K562 (cell line): ENCODE measurements at regions not wholly inside any gene's neighbourhood (a gene's known extent, or its start where the extent isn't known, plus 50 kb on each side); places are given as distances from the start of the nearest gene placed in this dataset.

Experiments used
- ATAC-seq: fragments of 200-7000 bp; cut with Tn5 transposase; 3 replicates; pipeline ENCODE4 v1.9.1; 2020; ENCODE audit warnings: moderate library complexity
- BruUV-seq: library from RNA; stranded (reverse); fragments of 400-500 nt; replicated peaks from 2 replicates; lab custom pipeline; 2021; lab: Mats Ljungman, UMichigan
- CTCF ChIA-PET: fragments of 300-600 bp; formaldehyde crosslinking; extraction: SDS; loops from one replicate; lab custom pipeline; 2021; ENCODE audit warnings: low intra/inter-chr PET ratio; lab: Yijun Ruan, JAX
- POLR2A ChIA-PET: fragments of 300-600, 350-650 bp; sonication (Branson Sonifier 250); formaldehyde crosslinking; extraction: SDS; loops from one replicate; lab custom pipeline; 2021; ENCODE audit warnings: antibody characterized with exemption, inconsistent platforms; lab: Yijun Ruan, JAX
- DNase-seq, 4 experiments: peaks; one replicate each; pipeline versions ENCODE4 v3.0.0 to v3.0.0-alpha.2; 2011 to 2018; ENCODE audit warnings: low spot score in 3 of 4, mixed read lengths in 3 of 4; ENCODE audit errors: extremely low read depth in 1 of 4
- FAIRE-seq: peaks from 2 replicates; lab custom pipeline; 2011; peaks lifted over from hg19 to GRCh38; lab: Jason Lieb, UNC
- H2AFZ ChIP-seq: 2 replicates; pipeline ENCODE4 v1.6.0; 2011; ENCODE audit warnings: low read depth, low read length, control low read depth, inconsistent platforms
- H3K27ac ChIP-seq: fragments of 200-600 bp; 3 replicates; pipeline ENCODE4 v1.8.0; 2011; ENCODE audit warnings: low read depth, mild to moderate bottlenecking, control low read depth, inconsistent platforms, low read length, moderate library complexity, mixed read lengths; ENCODE audit errors: extremely low read depth
- H3K27me3 ChIP-seq, 2 experiments: fragments of 300-600 bp in 1 of 2; 2 replicates in 1 of 2; 3 replicates in 1 of 2; pipeline versions ENCODE4 v1.6.0 to v1.8.0; 2011; ENCODE audit warnings: inconsistent platforms in 2 of 2, low read length in 2 of 2, mild to moderate bottlenecking in 1 of 2, mixed read lengths in 1 of 2, moderate library complexity in 1 of 2; ENCODE audit not compliant: control insufficient read depth in 2 of 2, insufficient read depth in 2 of 2
- H3K36me3 ChIP-seq: fragments of 300-600 bp; 3 replicates; pipeline ENCODE4 v1.8.0; 2011; ENCODE audit warnings: mild to moderate bottlenecking, low read length, inconsistent platforms; ENCODE audit not compliant: control insufficient read depth, insufficient read depth
- H3K4me1 ChIP-seq, 2 experiments: fragments of 200-600 bp in 1 of 2; replicated peaks in 1 of 2; 2 replicates in 1 of 2; 3 replicates in 1 of 2; pipeline versions ENCODE4 v1.5.1 to v1.8.0; 2011; ENCODE audit warnings: inconsistent platforms in 2 of 2, low read length in 2 of 2, mild to moderate bottlenecking in 1 of 2, mixed read lengths in 1 of 2, moderate library complexity in 1 of 2; ENCODE audit not compliant: control insufficient read depth in 2 of 2, insufficient read depth in 2 of 2
- H3K4me2 ChIP-seq: 2 replicates; pipeline ENCODE4 v1.6.1; 2011; ENCODE audit warnings: low read length, control low read depth, inconsistent platforms, mixed read lengths; ENCODE audit not compliant: insufficient read depth
- H3K4me3 ChIP-seq: fragments of 200-600 bp; sonication (generic), shearing (Covaris generic); 2 replicates; pipeline ENCODE4 v1.5.1; 2016; ENCODE audit warnings: control low read depth, inconsistent platforms
- H3K79me2 ChIP-seq: fragments of 200-600 bp; 3 replicates; pipeline ENCODE4 v1.8.0; 2011; ENCODE audit warnings: low read length, inconsistent platforms; ENCODE audit not compliant: control insufficient read depth, insufficient read depth
- H3K9ac ChIP-seq, 2 experiments: 2 replicates each; pipeline versions ENCODE4 v1.6.0 to v1.6.1; 2011; ENCODE audit warnings: low read depth in 2 of 2, low read length in 2 of 2, control low read depth in 1 of 2, inconsistent platforms in 1 of 2, mild to moderate bottlenecking in 1 of 2, mixed read lengths in 1 of 2; ENCODE audit not compliant: insufficient read depth in 1 of 2
- H3K9me1 ChIP-seq: one replicate; pipeline ENCODE4 v1.6.0; 2011; ENCODE audit warnings: inconsistent platforms, mild to moderate bottlenecking, low read length, moderate library complexity; ENCODE audit not compliant: control insufficient read depth, insufficient read depth
- H3K9me3 ChIP-seq: replicated peaks from 2 replicates; pipeline ENCODE4 v1.5.1; 2011; ENCODE audit warnings: low read depth, low read length, inconsistent platforms; ENCODE audit not compliant: control insufficient read depth, insufficient read depth
- H4K20me1 ChIP-seq: replicated peaks from 2 replicates; pipeline ENCODE4 v1.6.1; 2011; ENCODE audit warnings: low read length, inconsistent platforms, mixed read lengths; ENCODE audit not compliant: control insufficient read depth, insufficient read depth
- BCOR ChIP-seq: fragments of 450-650 bp; IDR thresholded peaks from 2 replicates; pipeline ENCODE4 v1.6.1; 2016
- EHMT2 ChIP-seq: fragments of 450-650 bp; IDR thresholded peaks from 2 replicates; pipeline ENCODE4 v1.6.1; 2018; ENCODE audit warnings: antibody characterized with exemption
- KDM4B ChIP-seq, 2 experiments: fragments of 450-650 bp in 1 of 2; sonication (generic) in 1 of 2; IDR thresholded peaks; 2 replicates each; pipeline ENCODE4 v1.6.1; 2016 to 2017; ENCODE audit warnings: borderline replicate concordance in 2 of 2, antibody characterized with exemption in 1 of 2, low read depth in 1 of 2, mild to moderate bottlenecking in 1 of 2
- NONO ChIP-seq, 2 experiments: fragments of 200-400 bp in 1 of 2; fragments of 450-650 bp in 1 of 2; formaldehyde crosslinking in 1 of 2; IDR thresholded peaks; 2 replicates each; pipeline ENCODE4 v1.6.1; 2017; ENCODE audit warnings: low read depth in 2 of 2, mild to moderate bottlenecking in 2 of 2, moderate library complexity in 2 of 2, low read length in 1 of 2
- NR2C1 ChIP-seq, 2 experiments: fragments of 450-650 bp; IDR thresholded peaks; 2 replicates each; pipeline ENCODE4 v1.6.1; 2017; ENCODE audit warnings: mild to moderate bottlenecking in 2 of 2, antibody characterized with exemption in 1 of 2, inconsistent platforms in 1 of 2, missing compliant biosample characterization in 1 of 2, missing genetic modification characterization in 1 of 2
- PCBP2 ChIP-seq: fragments of 200-400 bp; formaldehyde crosslinking; IDR thresholded peaks from 2 replicates; pipeline ENCODE4 v1.6.1; 2018; ENCODE audit warnings: low read length, low read depth, mild to moderate bottlenecking, moderate library complexity; ENCODE audit not compliant: poor library complexity, severe bottlenecking
- PTTG1 ChIP-seq: fragments of 450-650 bp; IDR thresholded peaks from 2 replicates; pipeline ENCODE4 v1.6.1; 2016; ENCODE audit warnings: low read depth, mild to moderate bottlenecking, missing genetic modification characterization, missing compliant biosample characterization
- SMARCA5 ChIP-seq: fragments of 450-650 bp; IDR thresholded peaks from 2 replicates; pipeline ENCODE4 v1.6.1; 2016
- XRCC4 ChIP-seq: IDR thresholded peaks from one replicate; pipeline ENCODE4 v1.6.1; 2011; ENCODE audit not compliant: insufficient read depth, insufficient read length; ENCODE audit errors: extremely low read depth
- WGBS: fragments of 100-300 bp; shearing (Covaris generic); methylation state at CpG from one replicate; pipeline ENCODE4 v1.1.6; 2016; ENCODE audit warnings: low coverage, mixed read lengths; ENCODE audit not compliant: insufficient coverage; ENCODE audit errors: missing lambda C conversion rate; 5-methylcytosine and 5-hydroxymethylcytosine counted together
- in situ Hi-C: fragments of 300-500 bp; cut with MboI; formaldehyde crosslinking; loops from 4 replicates; pipeline ENCODE4 v1.15.0; 2018; ENCODE audit warnings: inconsistent platforms, mixed read lengths
- intact Hi-C: fragments of 100-400 bp; cut with micrococcal nuclease; formaldehyde crosslinking; loops from 2 replicates; pipeline ENCODE4 v1.14.2; 2022
- TF ChIP-seq, protein P1 (sequence below), 2 experiments: fragments of 450-650 bp; IDR thresholded peaks; 2 replicates each; pipeline ENCODE4 v1.6.1; 2018; ENCODE audit warnings: mild to moderate bottlenecking in 2 of 2, low read depth in 1 of 2; ENCODE audit not compliant: partially characterized antibody in 2 of 2
- TF ChIP-seq, protein P2 (sequence below): sonication (generic); formaldehyde crosslinking; IDR thresholded peaks from 2 replicates; pipeline ENCODE4 v1.8.0; 2022; ENCODE audit warnings: missing genetic modification reagents, mild to moderate bottlenecking, borderline replicate concordance
- TF ChIP-seq, protein P3 (sequence below): fragments of 450-650 bp; formaldehyde crosslinking; IDR thresholded peaks from 2 replicates; pipeline ENCODE4 v1.4.0; 2022; ENCODE audit warnings: missing genetic modification characterization

DNA sequence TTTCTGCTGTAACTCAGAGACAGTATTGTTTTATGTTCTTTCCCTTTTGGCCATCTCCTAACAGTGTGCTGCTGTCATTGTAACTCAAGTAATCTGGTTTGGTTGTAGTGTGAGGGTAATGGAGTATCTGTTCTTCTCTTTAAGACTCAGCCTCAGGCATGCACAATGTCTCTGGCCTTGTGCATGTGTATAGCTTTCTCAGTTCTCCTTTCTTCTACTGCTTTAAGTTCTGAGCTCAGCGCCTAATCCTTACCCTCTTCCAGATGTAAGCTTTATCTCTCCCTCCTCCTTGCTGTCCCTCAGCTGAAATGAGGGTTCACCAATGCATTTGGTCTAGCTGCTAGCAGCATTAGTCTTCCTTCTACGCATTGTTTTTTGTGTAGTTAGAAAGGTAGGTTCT lies 1420.4 kb upstream of the PRMT6 start (continued):
- TF ChIP-seq XRCC4 = no peak
- TF ChIP-seq, protein P1, sequence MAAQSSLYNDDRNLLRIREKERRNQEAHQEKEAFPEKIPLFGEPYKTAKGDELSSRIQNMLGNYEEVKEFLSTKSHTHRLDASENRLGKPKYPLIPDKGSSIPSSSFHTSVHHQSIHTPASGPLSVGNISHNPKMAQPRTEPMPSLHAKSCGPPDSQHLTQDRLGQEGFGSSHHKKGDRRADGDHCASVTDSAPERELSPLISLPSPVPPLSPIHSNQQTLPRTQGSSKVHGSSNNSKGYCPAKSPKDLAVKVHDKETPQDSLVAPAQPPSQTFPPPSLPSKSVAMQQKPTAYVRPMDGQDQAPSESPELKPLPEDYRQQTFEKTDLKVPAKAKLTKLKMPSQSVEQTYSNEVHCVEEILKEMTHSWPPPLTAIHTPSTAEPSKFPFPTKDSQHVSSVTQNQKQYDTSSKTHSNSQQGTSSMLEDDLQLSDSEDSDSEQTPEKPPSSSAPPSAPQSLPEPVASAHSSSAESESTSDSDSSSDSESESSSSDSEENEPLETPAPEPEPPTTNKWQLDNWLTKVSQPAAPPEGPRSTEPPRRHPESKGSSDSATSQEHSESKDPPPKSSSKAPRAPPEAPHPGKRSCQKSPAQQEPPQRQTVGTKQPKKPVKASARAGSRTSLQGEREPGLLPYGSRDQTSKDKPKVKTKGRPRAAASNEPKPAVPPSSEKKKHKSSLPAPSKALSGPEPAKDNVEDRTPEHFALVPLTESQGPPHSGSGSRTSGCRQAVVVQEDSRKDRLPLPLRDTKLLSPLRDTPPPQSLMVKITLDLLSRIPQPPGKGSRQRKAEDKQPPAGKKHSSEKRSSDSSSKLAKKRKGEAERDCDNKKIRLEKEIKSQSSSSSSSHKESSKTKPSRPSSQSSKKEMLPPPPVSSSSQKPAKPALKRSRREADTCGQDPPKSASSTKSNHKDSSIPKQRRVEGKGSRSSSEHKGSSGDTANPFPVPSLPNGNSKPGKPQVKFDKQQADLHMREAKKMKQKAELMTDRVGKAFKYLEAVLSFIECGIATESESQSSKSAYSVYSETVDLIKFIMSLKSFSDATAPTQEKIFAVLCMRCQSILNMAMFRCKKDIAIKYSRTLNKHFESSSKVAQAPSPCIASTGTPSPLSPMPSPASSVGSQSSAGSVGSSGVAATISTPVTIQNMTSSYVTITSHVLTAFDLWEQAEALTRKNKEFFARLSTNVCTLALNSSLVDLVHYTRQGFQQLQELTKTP (IDR thresholded peaks at IDR 0.05; ENCODE audit: low read depth in 1 of 2, partially characterized antibody in 2 of 2) = no peak
- TF ChIP-seq, protein P2, sequence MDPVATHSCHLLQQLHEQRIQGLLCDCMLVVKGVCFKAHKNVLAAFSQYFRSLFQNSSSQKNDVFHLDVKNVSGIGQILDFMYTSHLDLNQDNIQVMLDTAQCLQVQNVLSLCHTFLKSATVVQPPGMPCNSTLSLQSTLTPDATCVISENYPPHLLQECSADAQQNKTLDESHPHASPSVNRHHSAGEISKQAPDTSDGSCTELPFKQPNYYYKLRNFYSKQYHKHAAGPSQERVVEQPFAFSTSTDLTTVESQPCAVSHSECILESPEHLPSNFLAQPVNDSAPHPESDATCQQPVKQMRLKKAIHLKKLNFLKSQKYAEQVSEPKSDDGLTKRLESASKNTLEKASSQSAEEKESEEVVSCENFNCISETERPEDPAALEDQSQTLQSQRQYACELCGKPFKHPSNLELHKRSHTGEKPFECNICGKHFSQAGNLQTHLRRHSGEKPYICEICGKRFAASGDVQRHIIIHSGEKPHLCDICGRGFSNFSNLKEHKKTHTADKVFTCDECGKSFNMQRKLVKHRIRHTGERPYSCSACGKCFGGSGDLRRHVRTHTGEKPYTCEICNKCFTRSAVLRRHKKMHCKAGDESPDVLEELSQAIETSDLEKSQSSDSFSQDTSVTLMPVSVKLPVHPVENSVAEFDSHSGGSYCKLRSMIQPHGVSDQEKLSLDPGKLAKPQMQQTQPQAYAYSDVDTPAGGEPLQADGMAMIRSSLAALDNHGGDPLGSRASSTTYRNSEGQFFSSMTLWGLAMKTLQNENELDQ (CRISPR knock-in tag) = no peak
- TF ChIP-seq, all 486 proteins: peak for 0

DNA sequence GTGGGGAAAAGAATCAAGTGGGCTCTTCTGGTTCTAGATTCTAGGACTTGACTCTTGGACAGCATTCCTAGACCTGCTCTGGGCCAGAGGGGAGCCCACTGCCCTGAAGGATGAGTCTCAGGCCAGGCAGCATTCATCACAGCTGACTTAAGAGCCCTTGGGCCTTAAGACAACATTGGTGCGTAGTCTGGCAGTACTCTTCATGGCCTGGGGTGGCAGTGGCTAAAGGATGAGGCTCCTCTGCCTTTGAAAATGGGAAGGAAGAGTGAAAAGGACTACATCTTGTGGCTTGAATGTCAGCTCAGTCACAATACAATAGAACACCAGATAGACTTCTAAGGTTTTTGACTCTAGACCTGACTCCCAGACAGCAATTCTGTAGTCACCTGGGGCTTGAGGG lies 1415.1 kb upstream of the PRMT6 start:
- no peak overlapping the region for H3K4me2 ChIP-seq
- no peaks in the 10 kb centered on the region for H3K9me1 ChIP-seq
- in situ Hi-C loops (no loop called here), intact Hi-C loops (no loop called here)
- no peak overlapping the region for H3K4me3 ChIP-seq
- no peaks in the 10 kb centered on the region for H3K79me2 ChIP-seq
- ChIA-PET POLR2A (no interaction called here), CTCF (no interaction called here)
- 0% methylated on average over 1 of the region's 1 CpG for WGBS
- BruUV-seq = no TSS peak
- no peaks in the 10 kb centered on the region for H3K36me3 ChIP-seq
- DNase-seq (no peak), ATAC-seq (no peak), FAIRE-seq (no peak)
- no peak overlapping the region for H3K27ac ChIP-seq
- no peak overlapping the region for H3K9ac ChIP-seq
- H4K20me1 ChIP-seq = no peaks in the 10 kb centered on the region
- H3K9me3 ChIP-seq = no peaks in the 10 kb centered on the region
- TF ChIP-seq, protein P3, sequence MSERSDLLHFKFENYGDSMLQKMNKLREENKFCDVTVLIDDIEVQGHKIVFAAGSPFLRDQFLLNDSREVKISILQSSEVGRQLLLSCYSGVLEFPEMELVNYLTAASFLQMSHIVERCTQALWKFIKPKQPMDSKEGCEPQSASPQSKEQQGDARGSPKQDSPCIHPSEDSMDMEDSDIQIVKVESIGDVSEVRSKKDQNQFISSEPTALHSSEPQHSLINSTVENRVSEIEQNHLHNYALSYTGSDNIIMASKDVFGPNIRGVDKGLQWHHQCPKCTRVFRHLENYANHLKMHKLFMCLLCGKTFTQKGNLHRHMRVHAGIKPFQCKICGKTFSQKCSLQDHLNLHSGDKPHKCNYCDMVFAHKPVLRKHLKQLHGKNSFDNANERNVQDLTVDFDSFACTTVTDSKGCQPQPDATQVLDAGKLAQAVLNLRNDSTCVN (CRISPR knock-in tag) = no peak
- no peak for TF ChIP-seq NONO (IDR thresholded peaks at IDR 0.05; ENCODE audit: low read depth in 2 of 2, low read length in 1 of 2)
- TF ChIP-seq SMARCA5 = no peak
- no peak for TF ChIP-seq NR2C1 (IDR thresholded peaks at IDR 0.05)
- no peak for TF ChIP-seq NR2C1 (tag; IDR thresholded peaks at IDR 0.05)
- TF ChIP-seq PTTG1 = no peak
- no peak for TF ChIP-seq EHMT2
- TF ChIP-seq BCOR = no peak
- no peak for TF ChIP-seq KDM4B (IDR thresholded peaks at IDR 0.05; ENCODE audit: borderline replicate concordance in 2 of 2, low read depth in 1 of 2)
- no peak for TF ChIP-seq PCBP2
- H3K27me3 ChIP-seq = no peaks in the 10 kb centered on the region
- no peaks in the 10 kb centered on the region for H3K4me1 ChIP-seq
- no peak overlapping the region for H2AFZ ChIP-seq
